Mesodermal cell (in vitro differentiated cells): ENCODE measurements at regions not wholly inside any gene's neighbourhood (a gene's known extent, or its start where the extent isn't known, plus 50 kb on each side); places are given as distances from the start of the nearest gene placed in this dataset.

Experiments used
- H3K27ac ChIP-seq: 2 replicates; pipeline ENCODE4 v1.7.0; 2013; ENCODE audit warnings: mild to moderate bottlenecking, low read depth, low read length, moderate library complexity; ENCODE audit not compliant: severe bottlenecking
- H3K36me3 ChIP-seq: 2 replicates; pipeline ENCODE4 v1.7.1; 2013; ENCODE audit warnings: mild to moderate bottlenecking, low read length, moderate library complexity; ENCODE audit not compliant: control insufficient read depth, insufficient read depth
- H3K4me1 ChIP-seq: one replicate; pipeline ENCODE4 v1.7.1; 2013; ENCODE audit warnings: mild to moderate bottlenecking, low read length; ENCODE audit not compliant: insufficient read depth, control insufficient read depth, poor library complexity, severe bottlenecking
- H3K4me3 ChIP-seq: 2 replicates; pipeline ENCODE4 v1.7.0; 2013; ENCODE audit warnings: low read length, control low read depth, mild to moderate bottlenecking; ENCODE audit not compliant: insufficient read depth, poor library complexity, severe bottlenecking; ENCODE audit errors: extremely low read depth
- H3K9me3 ChIP-seq: 2 replicates; pipeline ENCODE4 v1.7.1; 2013; ENCODE audit warnings: mild to moderate bottlenecking, low read length, moderate library complexity; ENCODE audit not compliant: control insufficient read depth
- WGBS, 2 experiments: methylation state at CpG; one replicate each; pipeline ENCODE4 v1.1.5; 2013; ENCODE audit warnings: missing lambda C conversion rate in 2 of 2; ENCODE audit not compliant: insufficient coverage in 2 of 2; 5-methylcytosine and 5-hydroxymethylcytosine counted together

GRCh38 chr5:104139840-104140239, 577.3 kb upstream of the NUDT12 start:
- no CpG with 5 or more reads among the region's 3 CpGs for WGBS, 2 experiments
- Histone ChIP-seq H3K4me3 (no peak overlapping the region), H3K4me1 (no peaks in the 10 kb centered on the region)

GRCh38 chr5:104130320-104130719, 567.7 kb upstream of the NUDT12 start:
- WGBS, 2 experiments = no CpG with 5 or more reads among the region's 3 CpGs
- H3K4me1 ChIP-seq = no peaks in the 10 kb centered on the region
- H3K4me3 ChIP-seq = no peak overlapping the region
- no peaks in the 10 kb centered on the region for H3K36me3 ChIP-seq
- no peaks in the 10 kb centered on the region for H3K9me3 ChIP-seq
- H3K27ac ChIP-seq = no peak overlapping the region

More at GRCh38 chr5:104139840-104140239, 577.3 kb upstream of the NUDT12 start:
- Histone ChIP-seq H3K9me3 (no peaks in the 10 kb centered on the region), H3K36me3 (no peaks in the 10 kb centered on the region), H3K27ac (no peak overlapping the region)

- WGBS, 2 experiments = no CpG with 5 or more reads among the region's 5 CpGs
- Histone ChIP-seq H3K27ac (no peak overlapping the region), H3K4me3 (no peak overlapping the region), H3K4me1 (no peaks in the 10 kb centered on the region), H3K36me3 (no peaks in the 10 kb centered on the region), H3K9me3 (no peaks in the 10 kb centered on the region)
These were observed 565.8 kb upstream of the NUDT12 start for GRCh38 chr5:104128348-104128747.

GRCh38 chr5:104126980-104127379, 564.4 kb upstream of the NUDT12 start:
- Histone ChIP-seq H3K9me3 (no peaks in the 10 kb centered on the region), H3K27ac (no peak overlapping the region), H3K4me3 (no peak overlapping the region), H3K36me3 (no peaks in the 10 kb centered on the region), H3K4me1 (no peaks in the 10 kb centered on the region)
- no CpG with 5 or more reads among the region's 1 CpG for WGBS, 2 experiments

GRCh38 chr5:104119529-104119928, 556.9 kb upstream of the NUDT12 start:
- H3K9me3 ChIP-seq = no peaks in the 10 kb centered on the region
- no peaks in the 10 kb centered on the region for H3K4me1 ChIP-seq
- no peak overlapping the region for H3K4me3 ChIP-seq
- no peaks in the 10 kb centered on the region for H3K36me3 ChIP-seq
- H3K27ac ChIP-seq = no peak overlapping the region

- Histone ChIP-seq H3K4me3 (no peak overlapping the region), H3K9me3 (no peaks in the 10 kb centered on the region), H3K27ac (no peak overlapping the region), H3K4me1 (no peaks in the 10 kb centered on the region), H3K36me3 (no peaks in the 10 kb centered on the region)
- WGBS, 2 experiments = 100% methylated on average over 1 of the region's 2 CpGs; no CpG with 5 or more reads in 1 of the 2 experiments
These were observed 549.0 kb upstream of the NUDT12 start for GRCh38 chr5:104111632-104112031.

GRCh38 chr5:104096451-104096850, 533.9 kb upstream of the NUDT12 start:
- Histone ChIP-seq H3K36me3 (no peaks in the 10 kb centered on the region), H3K27ac (no peak overlapping the region), H3K4me1 (no peaks in the 10 kb centered on the region), H3K9me3 (no peaks in the 10 kb centered on the region), H3K4me3 (no peak overlapping the region)
- WGBS, 2 experiments = 92% methylated on average over 2 of the region's 5 CpGs; no CpG with 5 or more reads in 1 of the 2 experiments

GRCh38 chr5:104095527-104095926, 532.9 kb upstream of the NUDT12 start:
- Histone ChIP-seq H3K27ac (no peak overlapping the region), H3K36me3 (no peaks in the 10 kb centered on the region), H3K4me1 (no peaks in the 10 kb centered on the region), H3K4me3 (no peak overlapping the region), H3K9me3 (no peaks in the 10 kb centered on the region)
- 67 to 88% methylated on average over 1 to 2 of the region's 2 CpGs for WGBS, 2 experiments

GRCh38 chr5:104088876-104089778, 526.5 kb upstream of the NUDT12 start:
- Histone ChIP-seq H3K4me1 (no peaks in the 10 kb centered on the region), H3K36me3 (no peaks in the 10 kb centered on the region), H3K27ac (no peak overlapping the region), H3K9me3 (no peaks in the 10 kb centered on the region), H3K4me3 (no peak overlapping the region)
- 82 to 96% methylated on average over 3 to 4 of the region's 10 CpGs for WGBS, 2 experiments

GRCh38 chr5:104084896-104085295, 522.3 kb upstream of the NUDT12 start:
- Histone ChIP-seq H3K36me3 (no peaks in the 10 kb centered on the region), H3K4me3 (no peak overlapping the region), H3K4me1 (no peaks in the 10 kb centered on the region), H3K9me3 (no peaks in the 10 kb centered on the region), H3K27ac (no peak overlapping the region)
- 67% methylated on average over 1 of the region's 2 CpGs; no CpG with 5 or more reads in 1 of the 2 experiments for WGBS, 2 experiments

GRCh38 chr5:104082754-104083153, 520.2 kb upstream of the NUDT12 start:
- H3K36me3 ChIP-seq = no peaks in the 10 kb centered on the region
- H3K27ac ChIP-seq = no peak overlapping the region
- H3K4me3 ChIP-seq = no peak overlapping the region
- no peaks in the 10 kb centered on the region for H3K9me3 ChIP-seq
- no peaks in the 10 kb centered on the region for H3K4me1 ChIP-seq
- WGBS, 2 experiments = no CpG with 5 or more reads among the region's 2 CpGs
